Neuron (in vitro differentiated cells): ENCODE measurements at regions not wholly inside any gene's neighbourhood (a gene's known extent, or its start where the extent isn't known, plus 50 kb on each side); places are given as distances from the start of the nearest gene placed in this dataset.

Source experiments
- H2AFZ ChIP-seq: one replicate; pipeline ENCODE4 v1.6.1; 2013; ENCODE audit warnings: low read depth, mild to moderate bottlenecking, inconsistent platforms, low read length, moderate library complexity
- H3K27me3 ChIP-seq: one replicate; pipeline ENCODE4 v1.6.1; 2013; ENCODE audit warnings: low read length; ENCODE audit not compliant: insufficient read depth
- H3K36me3 ChIP-seq: one replicate; pipeline ENCODE4 v1.6.1; 2013; ENCODE audit warnings: low read length; ENCODE audit not compliant: insufficient read depth
- H3K4me1 ChIP-seq: one replicate; pipeline ENCODE4 v1.6.1; 2013; ENCODE audit warnings: low read length; ENCODE audit not compliant: insufficient read depth
- H3K4me3 ChIP-seq: 2 replicates; pipeline ENCODE4 v1.5.1; 2013; ENCODE audit warnings: mild to moderate bottlenecking, low read length, moderate library complexity
- H3K9me3 ChIP-seq: one replicate; pipeline ENCODE4 v1.6.1; 2013; ENCODE audit warnings: low read length

DNA sequence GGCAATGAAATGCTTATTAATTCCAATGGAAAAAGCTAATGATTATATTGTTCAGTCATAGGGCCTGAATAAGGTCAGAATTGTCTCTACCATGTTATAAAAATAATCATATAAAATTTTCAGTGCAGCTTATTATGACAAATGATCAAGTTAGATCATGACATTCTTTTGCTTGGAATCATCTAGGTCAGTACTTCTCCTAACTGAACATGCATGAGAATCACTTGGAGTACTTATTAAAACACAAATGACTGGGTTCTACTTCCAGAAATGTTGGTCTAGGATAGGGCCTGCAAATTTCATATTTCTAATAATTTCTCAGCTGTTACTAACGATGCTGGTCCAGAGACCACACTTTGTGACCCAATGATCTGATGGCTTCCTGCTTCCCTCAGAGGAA is 806.0 kb upstream of the ZNF608 start:
- Histone ChIP-seq H3K4me3 (no peak overlapping the region), H2AFZ (no peak overlapping the region), H3K4me1 (peaks cover 25% of the 10 kb centered on the region), H3K36me3 (no peaks in the 10 kb centered on the region), H3K27me3 (no peaks in the 10 kb centered on the region), H3K9me3 (no peaks in the 10 kb centered on the region)

DNA sequence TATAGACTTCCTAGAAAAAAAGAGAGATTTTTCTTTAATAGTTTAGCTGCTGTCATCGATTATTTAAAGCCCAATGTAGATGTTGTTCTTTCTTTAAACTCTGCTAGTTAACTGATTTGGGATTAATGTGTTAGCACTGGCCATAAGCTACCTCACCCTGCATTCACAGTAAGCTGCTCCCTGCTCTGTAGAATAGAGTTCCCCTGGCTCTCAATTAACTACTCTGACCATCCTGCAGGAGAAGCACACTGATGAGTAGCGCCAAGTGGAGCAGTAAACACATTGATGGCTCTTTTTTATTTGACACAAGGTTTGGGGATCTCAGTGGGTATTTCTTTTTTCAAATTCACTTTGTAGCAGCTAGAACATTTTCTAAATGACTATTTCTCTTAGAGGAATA is 807.9 kb upstream of the ZNF608 start:
- Histone ChIP-seq H3K4me3 (no peak overlapping the region), H3K9me3 (no peaks in the 10 kb centered on the region), H2AFZ (no peak overlapping the region), H3K4me1 (peaks cover 19% of the 10 kb centered on the region), H3K27me3 (no peaks in the 10 kb centered on the region), H3K36me3 (no peaks in the 10 kb centered on the region)

DNA sequence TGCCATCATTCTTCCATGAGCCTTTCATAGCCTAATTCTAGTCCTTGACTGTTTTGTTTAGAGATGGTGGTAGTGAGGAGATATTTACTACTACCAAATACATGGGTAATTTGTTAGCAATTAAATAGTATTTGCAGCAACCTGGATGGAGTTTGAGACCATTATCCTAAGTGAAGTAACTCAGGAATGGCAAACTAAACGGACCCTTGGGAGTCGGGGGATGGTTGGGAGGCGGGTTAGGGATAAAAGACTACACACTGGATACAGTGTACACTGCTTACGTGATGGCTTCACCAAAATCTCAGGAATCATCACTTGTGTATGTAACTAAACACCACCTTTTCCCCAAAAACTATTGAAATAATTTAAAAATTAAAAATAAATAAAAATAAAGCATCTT is 809.2 kb upstream of the ZNF608 start:
- H3K27me3 ChIP-seq, result no peaks in the 10 kb centered on the region
- no peaks in the 10 kb centered on the region for H3K9me3 ChIP-seq
- no peak overlapping the region for H2AFZ ChIP-seq
- peaks cover 8% of the 10 kb centered on the region for H3K4me1 ChIP-seq
- no peaks in the 10 kb centered on the region for H3K36me3 ChIP-seq
- no peak overlapping the region for H3K4me3 ChIP-seq

DNA sequence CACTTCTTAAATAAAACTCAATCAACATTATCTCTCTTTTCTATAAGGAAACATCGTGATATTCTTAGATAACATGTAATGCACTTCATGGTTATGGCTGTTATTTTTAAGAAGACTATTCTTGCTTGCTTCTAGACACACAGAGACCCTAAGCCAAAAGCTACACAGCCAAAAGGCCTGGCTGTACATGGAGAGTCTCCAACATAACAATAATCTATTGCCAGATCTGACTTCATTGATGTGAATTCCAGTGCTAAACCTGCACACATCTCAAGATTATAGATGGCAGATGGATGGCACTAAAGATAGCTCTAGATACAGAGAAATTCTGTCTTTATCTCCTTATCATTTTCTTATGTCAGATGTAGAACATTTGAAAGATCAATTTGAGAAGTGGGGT is 811.6 kb upstream of the ZNF608 start:
- Histone ChIP-seq H3K36me3 (no peaks in the 10 kb centered on the region), H3K4me1 (peaks cover 4% of the 10 kb centered on the region), H3K4me3 (no peak overlapping the region), H2AFZ (no peak overlapping the region), H3K27me3 (no peaks in the 10 kb centered on the region), H3K9me3 (no peaks in the 10 kb centered on the region)

DNA sequence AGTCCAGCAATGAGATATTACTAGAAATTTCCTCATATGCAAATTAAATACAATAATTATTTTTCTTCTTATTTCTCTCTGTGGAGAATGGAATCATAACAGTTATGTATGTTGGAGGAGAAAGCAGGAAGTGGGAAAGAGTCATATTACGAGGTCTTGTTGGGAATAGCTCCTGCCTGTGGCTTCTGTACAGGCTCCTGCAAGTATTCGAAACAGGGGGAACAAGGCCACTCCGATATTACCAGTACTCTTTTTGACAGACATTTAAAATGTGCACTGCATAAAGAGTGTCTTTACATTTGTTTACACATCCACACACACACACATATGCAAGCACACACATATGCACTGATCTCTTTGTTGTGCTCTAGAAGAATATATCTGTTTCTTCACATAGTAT is 812.0 kb upstream of the ZNF608 start:
- Histone ChIP-seq H3K36me3 (no peaks in the 10 kb centered on the region), H3K27me3 (no peaks in the 10 kb centered on the region), H3K9me3 (no peaks in the 10 kb centered on the region), H3K4me1 (peaks cover 4% of the 10 kb centered on the region), H2AFZ (no peak overlapping the region), H3K4me3 (no peak overlapping the region)

DNA sequence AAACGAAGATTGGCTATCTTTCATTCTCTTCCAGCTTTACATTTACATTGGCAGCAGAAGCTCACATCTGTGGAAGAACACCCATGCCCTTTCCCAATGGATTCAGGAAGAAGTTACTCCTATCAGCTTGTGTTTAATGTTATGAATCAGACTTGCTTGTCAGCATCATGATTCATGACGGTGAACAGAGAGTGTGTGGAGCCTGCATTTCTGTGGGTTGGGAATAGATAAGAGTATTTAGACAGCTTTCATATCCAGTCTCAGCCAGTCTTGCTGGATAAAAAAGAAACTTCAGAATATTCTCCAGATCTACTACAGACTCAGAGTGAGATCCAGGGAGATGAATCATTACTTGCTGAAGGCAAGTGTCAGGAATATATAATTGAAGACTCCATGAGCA is 812.9 kb upstream of the ZNF608 start:
- Histone ChIP-seq H2AFZ (no peak overlapping the region), H3K9me3 (no peaks in the 10 kb centered on the region), H3K36me3 (no peaks in the 10 kb centered on the region)

DNA sequence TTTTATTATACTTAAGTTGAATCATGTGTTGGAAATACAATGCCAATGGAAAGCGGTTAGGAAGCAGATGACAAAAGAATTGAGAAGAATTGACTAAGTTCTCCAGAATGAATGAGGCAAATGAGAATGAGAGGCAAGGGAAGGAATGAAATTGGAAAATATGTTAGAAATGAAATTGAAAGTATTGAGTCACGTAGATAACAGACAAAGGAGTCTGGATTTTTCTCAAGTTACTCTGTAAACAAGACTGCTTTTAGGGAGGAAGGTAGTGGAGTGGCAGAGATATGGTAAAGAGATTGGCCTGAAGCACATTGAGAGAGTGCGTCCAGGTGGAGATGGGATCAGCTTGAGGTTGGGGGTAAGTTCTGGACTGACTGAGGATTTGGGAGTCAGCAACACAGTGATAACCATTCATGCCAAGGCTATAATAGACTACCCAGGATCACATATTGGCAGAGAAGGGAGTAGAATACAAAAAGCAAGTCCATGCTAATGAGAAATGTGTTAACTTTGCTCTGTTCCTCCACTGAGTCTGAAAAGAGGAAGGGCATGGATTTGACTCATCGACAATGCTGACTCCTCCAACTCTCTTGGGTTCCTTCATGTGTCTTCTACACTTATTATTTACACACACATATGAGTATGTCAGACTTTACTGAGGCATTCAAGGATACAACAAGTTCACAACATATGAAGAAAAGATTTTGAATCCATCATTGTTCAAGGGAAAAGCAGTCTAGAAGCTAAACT is 814.2 kb upstream of the ZNF608 start:
- Histone ChIP-seq H3K36me3 (no peaks in the 10 kb centered on the region), H3K4me3 (no peak overlapping the region)

More for the DNA sequence above, 812.9 kb upstream of the ZNF608 start:
- Histone ChIP-seq H3K27me3 (no peaks in the 10 kb centered on the region), H3K4me1 (peaks cover 4% of the 10 kb centered on the region), H3K4me3 (no peak overlapping the region)

DNA sequence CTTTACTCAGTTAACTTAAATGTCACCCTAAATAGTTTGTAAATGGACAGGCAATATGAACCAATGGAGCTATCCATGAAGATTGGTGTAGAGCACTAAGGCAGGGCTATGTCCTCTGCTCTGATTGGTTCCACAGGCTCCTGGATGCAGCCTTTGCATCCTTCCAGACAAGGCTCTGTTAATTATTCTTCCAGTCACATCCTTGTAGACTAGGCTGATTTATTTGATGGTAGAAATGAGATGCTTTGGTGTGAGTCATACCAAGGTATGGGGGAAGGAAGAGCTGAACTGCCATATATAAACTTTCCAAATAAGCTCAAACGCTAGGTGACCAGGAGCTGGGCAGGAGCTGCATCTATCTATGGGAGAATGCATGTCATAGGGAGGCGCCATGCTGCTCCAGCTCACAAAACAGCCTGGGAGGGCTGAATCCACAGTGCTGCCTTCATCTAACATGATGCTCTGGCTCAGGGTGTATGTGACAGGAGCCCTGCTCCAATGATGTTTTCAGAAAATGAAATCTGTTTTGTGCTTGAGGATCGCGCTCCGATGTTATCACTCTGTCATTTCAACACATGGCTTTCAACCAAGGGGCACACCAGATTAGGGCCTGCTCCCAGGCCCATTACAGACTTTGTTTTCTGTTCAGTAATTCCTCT is 818.0 kb upstream of the ZNF608 start:
- Histone ChIP-seq H3K9me3 (peaks cover 3% of the 10 kb centered on the region), H3K36me3 (no peaks in the 10 kb centered on the region), H3K4me1 (no peaks in the 10 kb centered on the region), H2AFZ (no peak overlapping the region), H3K27me3 (no peaks in the 10 kb centered on the region), H3K4me3 (no peak overlapping the region)

More for the DNA sequence above, 814.2 kb upstream of the ZNF608 start:
- H3K27me3 ChIP-seq, result no peaks in the 10 kb centered on the region
- H3K4me1 ChIP-seq, result peaks cover 4% of the 10 kb centered on the region
- H2AFZ ChIP-seq, result no peak overlapping the region
- H3K9me3 ChIP-seq, result no peaks in the 10 kb centered on the region

DNA sequence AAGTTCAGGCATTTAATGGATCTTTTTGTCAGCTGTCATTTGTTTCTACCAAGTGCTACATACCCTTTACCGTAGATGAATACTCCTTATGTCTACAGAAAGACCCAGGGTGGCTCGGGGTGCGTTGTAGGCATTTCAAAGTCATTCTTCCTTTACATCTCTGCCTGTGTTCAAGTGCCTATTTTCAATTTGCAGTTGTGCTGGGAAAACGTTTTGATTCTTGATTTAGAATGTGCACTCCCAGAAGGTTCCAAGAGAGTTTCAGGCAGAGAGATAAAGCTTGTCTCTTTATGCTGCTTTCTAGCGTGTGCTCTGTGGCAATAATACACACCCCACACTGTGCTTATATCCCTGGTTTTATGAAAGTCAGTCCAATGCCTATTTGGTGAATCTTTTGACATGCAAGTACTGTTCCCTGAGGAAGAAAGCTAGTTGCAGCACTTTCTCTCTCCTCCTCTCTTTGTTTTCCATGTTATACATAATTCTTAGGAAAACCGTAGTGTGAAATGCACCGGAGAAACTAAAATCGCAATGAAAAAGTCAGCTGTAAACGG is 828.1 kb upstream of the ZNF608 start:
- Histone ChIP-seq H3K4me3 (no peak overlapping the region), H3K4me1 (peaks cover 44% of the 10 kb centered on the region), H2AFZ (peak overlapping the region; percentile 17), H3K36me3 (no peaks in the 10 kb centered on the region), H3K9me3 (no peaks in the 10 kb centered on the region), H3K27me3 (no peaks in the 10 kb centered on the region)

DNA sequence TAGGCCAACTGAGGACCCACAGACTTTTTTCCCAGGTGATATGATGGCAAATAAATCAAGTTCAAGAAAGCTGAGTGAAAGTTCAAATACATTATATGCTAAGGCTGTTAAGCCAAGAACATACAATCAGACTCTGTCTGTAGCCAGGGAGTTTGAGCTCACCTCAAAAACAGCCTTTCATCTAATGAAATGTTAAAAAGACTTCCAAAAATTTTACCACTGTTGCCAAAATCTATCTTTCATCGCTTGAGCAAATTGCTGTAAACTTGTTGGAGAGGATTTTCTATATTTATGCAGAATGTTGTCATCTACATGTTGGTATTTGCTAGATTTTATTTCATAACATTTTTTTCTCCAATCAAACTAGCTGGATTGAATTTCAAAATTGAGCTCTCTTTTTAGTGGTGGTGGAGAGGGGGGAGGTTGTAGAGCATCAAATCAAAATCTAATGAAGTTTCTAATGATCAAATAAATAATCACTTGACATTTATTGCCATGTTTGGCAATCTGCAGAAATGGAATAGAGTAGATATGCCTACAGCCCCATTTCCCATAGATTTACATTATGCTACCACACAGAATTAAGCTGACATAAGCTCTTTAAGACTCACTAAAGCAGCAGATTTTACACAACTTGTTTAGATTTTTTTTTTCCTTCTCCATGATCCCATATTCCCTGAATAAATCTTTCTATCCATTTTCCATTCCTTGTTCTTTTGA is 828.9 kb upstream of the ZNF608 start:
- no peaks in the 10 kb centered on the region for H3K36me3 ChIP-seq
- peak overlapping the region; percentile 7 for H2AFZ ChIP-seq
- peaks cover under 1% of the 10 kb centered on the region for H3K9me3 ChIP-seq
- peaks cover 44% of the 10 kb centered on the region for H3K4me1 ChIP-seq
- H3K4me3 ChIP-seq, result peak overlapping the region; percentile 36
- H3K27me3 ChIP-seq, result no peaks in the 10 kb centered on the region

DNA sequence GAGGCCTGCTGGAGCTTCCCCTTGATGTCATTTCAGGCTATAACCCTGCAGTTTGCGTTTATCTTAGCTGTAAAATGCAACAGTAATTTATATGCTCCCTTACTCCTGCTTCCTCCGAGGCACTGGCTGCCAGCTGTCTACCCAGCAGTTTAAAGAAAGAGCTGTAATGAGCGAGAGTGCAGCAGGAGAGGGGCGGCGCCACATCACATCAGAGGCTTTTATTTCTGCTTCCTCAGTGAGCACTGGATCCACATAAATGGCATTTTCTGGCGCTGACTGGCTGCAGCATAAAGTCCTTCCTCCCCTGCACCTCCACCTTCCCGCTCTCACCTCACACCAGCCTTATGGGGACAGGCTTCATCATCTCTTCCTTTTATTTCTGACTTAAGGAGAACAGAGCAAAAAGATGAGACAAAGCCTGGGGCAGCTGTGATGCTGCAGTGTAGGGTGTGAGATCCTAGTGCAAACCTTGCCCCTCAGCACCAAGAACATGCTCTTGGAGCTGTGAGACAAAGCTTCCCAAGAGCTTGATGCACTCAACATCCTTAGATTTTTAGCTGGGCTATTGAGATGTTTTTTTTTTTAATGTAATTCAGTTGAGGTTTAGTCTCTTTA is 829.6 kb upstream of the ZNF608 start:
- Histone ChIP-seq H2AFZ (peak overlapping the region; percentile 7), H3K36me3 (no peaks in the 10 kb centered on the region), H3K4me1 (peaks cover 44% of the 10 kb centered on the region), H3K27me3 (no peaks in the 10 kb centered on the region), H3K9me3 (peaks cover 3% of the 10 kb centered on the region), H3K4me3 (peak overlapping the region; percentile 36)

DNA sequence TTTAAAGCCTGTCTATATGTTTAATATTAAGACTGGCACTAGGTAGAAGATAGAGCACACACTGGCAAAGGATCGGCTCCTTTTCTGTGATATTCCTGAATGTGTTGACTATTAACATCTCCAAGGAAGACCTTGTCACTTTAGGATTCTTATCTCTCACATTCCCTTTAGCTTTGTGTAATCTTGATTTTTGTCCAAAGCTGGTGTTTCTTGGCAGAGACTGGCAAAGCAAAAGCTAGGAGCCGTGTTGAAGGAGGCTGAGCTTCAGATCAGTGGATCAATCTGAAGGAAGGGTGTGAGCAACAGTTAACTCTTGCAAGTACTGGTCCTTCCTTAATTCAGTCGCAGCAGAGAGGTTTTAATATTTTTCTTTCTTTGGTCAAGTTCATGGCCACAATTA is 830.4 kb upstream of the ZNF608 start:
- peaks cover 44% of the 10 kb centered on the region for H3K4me1 ChIP-seq
- H2AFZ ChIP-seq, result no peak overlapping the region
- no peaks in the 10 kb centered on the region for H3K36me3 ChIP-seq
- H3K27me3 ChIP-seq, result no peaks in the 10 kb centered on the region
- no peak overlapping the region for H3K4me3 ChIP-seq
- peaks cover 3% of the 10 kb centered on the region for H3K9me3 ChIP-seq

DNA sequence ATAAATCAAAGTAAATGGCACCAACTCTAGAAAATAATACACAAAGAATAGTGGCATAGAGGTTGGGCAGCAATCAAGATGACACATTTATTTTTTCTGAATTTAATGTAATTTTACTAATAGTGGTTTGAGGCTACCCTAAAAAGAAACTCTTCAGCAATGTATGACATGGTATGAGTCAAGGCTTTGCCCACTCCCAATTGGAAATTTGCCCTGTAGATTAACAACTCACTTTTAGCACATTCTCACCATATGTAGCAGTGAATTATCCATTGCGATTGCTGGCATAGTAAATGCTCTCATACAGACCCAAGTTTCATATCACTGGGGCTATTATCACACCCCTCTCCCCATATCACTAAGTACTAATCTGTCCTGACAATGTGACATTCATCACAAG is 832.1 kb upstream of the ZNF608 start:
- H3K4me3 ChIP-seq, result no peak overlapping the region
- peaks cover 3% of the 10 kb centered on the region for H3K9me3 ChIP-seq
- H3K36me3 ChIP-seq, result no peaks in the 10 kb centered on the region
- H3K27me3 ChIP-seq, result no peaks in the 10 kb centered on the region
- H2AFZ ChIP-seq, result no peak overlapping the region
- H3K4me1 ChIP-seq, result peaks cover 34% of the 10 kb centered on the region
